Fibroblast of lung (primary cell): ENCODE measurements at regions not wholly inside any gene's neighbourhood (a gene's known extent, or its start where the extent isn't known, plus 50 kb on each side); places are given as distances from the start of the nearest gene placed in this dataset.

Source experiments
- CTCF ChIP-seq, 2 donors: IDR thresholded peaks in 1 of 2; conservative IDR thresholded peaks in 1 of 2; 1 replicate in 1 of 2; 2 replicates in 1 of 2; pipeline ENCODE4 v1.5.1; 2011 to 2012; ENCODE audit warnings: low read length in 2 of 2, control low read depth in 1 of 2, inconsistent platforms in 1 of 2, low read depth in 1 of 2, mild to moderate bottlenecking in 1 of 2
- EZH2 ChIP-seq: IDR thresholded peaks from 2 replicates; pipeline ENCODE4 v1.5.1; 2012; ENCODE audit warnings: low read length, control low read depth, mild to moderate bottlenecking; ENCODE audit errors: missing control alignments

GRCh38 chr2:190766174-190766572 lies 114.4 kb upstream of the GLS start:
- TF ChIP-seq CTCF (conservative IDR thresholded peaks at IDR 0.05 in 1 of 2, IDR thresholded peaks at IDR 0.05 in 1 of 2; ENCODE audit: low read depth in 1 of 2, low read length in 2 of 2) (no peak), EZH2 (no peak)
